Thyroid gland (tissue), 4 donors: ENCODE measurements at regions not wholly inside any gene's neighbourhood (a gene's known extent, or its start where the extent isn't known, plus 50 kb on each side); places are given as distances from the start of the nearest gene placed in this dataset.
"Not testable (repeated sequence)": the region's sequence is repeated elsewhere in the genome, so short reads cannot be mapped to it uniquely, and the experiment has no call there.

Experiments
- DNase-seq, 2 donors: peaks; one replicate each; pipeline ENCODE4 v3.0.0-alpha.2; 2019
- H3K27ac ChIP-seq, 3 donors: fragments of 200-600 bp; sonication (generic); 1 replicate in 2 of 3; 2 replicates in 1 of 3; pipeline ENCODE4 v1.5.1; 2016 to 2019; ENCODE audit warnings: mild to moderate bottlenecking in 1 of 3, moderate library complexity in 1 of 3
- H3K27me3 ChIP-seq: fragments of 200-600 bp; sonication (generic); one replicate; pipeline ENCODE4 v1.5.1; 2019
- H3K36me3 ChIP-seq, 2 donors: fragments of 200-600 bp; sonication (generic); one replicate each; pipeline ENCODE4 v1.5.1; 2016 to 2019
- H3K4me1 ChIP-seq, 2 donors: fragments of 200-600 bp; sonication (generic); one replicate each; pipeline ENCODE4 v1.5.1; 2017 to 2019
- H3K4me3 ChIP-seq, 3 donors: fragments of 200-600 bp; sonication (generic); replicated peaks in 1 of 3; 1 replicate in 2 of 3; 2 replicates in 1 of 3; pipeline ENCODE4 v1.5.1; 2016; ENCODE audit warnings: mild to moderate bottlenecking in 1 of 3
- H3K9me3 ChIP-seq: fragments of 200-600 bp; sonication (generic); one replicate; pipeline ENCODE4 v1.5.1; 2017
- CTCF ChIP-seq, 6 experiments: fragments of 200-600 bp in 3 of 6; fragments of 450-650 bp in 3 of 6; sonication (generic) in 3 of 6; IDR thresholded peaks; one replicate each; pipeline ENCODE4 v1.5.1; 2016 to 2019; ENCODE audit warnings: antibody characterized with exemption in 6 of 6, mild to moderate bottlenecking in 2 of 6, inconsistent platforms in 1 of 6, moderate library complexity in 1 of 6
- POLR2A ChIP-seq, 2 donors: fragments of 450-650 bp; IDR thresholded peaks; one replicate each; pipeline ENCODE4 v1.6.1; 2017; ENCODE audit warnings: antibody characterized with exemption in 2 of 2, mild to moderate bottlenecking in 2 of 2, moderate library complexity in 1 of 2
- WGBS, 2 donors: methylation state at CpG; one replicate each; pipeline ENCODE4 v1.1.5; 2017; 5-methylcytosine and 5-hydroxymethylcytosine counted together
- intact Hi-C: fragments of 100-400 bp; cut with DNase I; formaldehyde crosslinking; loops from one replicate; pipeline ENCODE4 v1.15.1; 2023

GRCh38 chr20:54350415-54350814, 125.0 kb upstream of the DOK5 start:
- Histone ChIP-seq H3K36me3 (no peaks in the 10 kb centered on the region), H3K9me3 (no peaks in the 10 kb centered on the region), H3K27me3 (no peaks in the 10 kb centered on the region), H3K27ac (no peak overlapping the region), H3K4me3 (no peak overlapping the region), H3K4me1 (no peaks in the 10 kb centered on the region)
- intact Hi-C loops, result no loop called here
- TF ChIP-seq POLR2A (IDR thresholded peaks at IDR 0.05) (no peak), CTCF (IDR thresholded peaks at IDR 0.05) (no peak)
- WGBS, 2 donors, result 76 to 82% methylated on average over 3 of the region's 3 CpGs
- no peak for DNase-seq

GRCh38 chr20:54351371-54352136, 123.8 kb upstream of the DOK5 start:
- Histone ChIP-seq H3K27me3 (no peaks in the 10 kb centered on the region), H3K4me1 (no peaks in the 10 kb centered on the region), H3K27ac (no peak overlapping the region), H3K9me3 (no peaks in the 10 kb centered on the region), H3K4me3 (no peak overlapping the region), H3K36me3 (no peaks in the 10 kb centered on the region)
- intact Hi-C loops, result no loop called here
- TF ChIP-seq POLR2A (IDR thresholded peaks at IDR 0.05), result no peak
- no peak for TF ChIP-seq CTCF (IDR thresholded peaks at IDR 0.05)
- WGBS, 2 donors, result 88 to 90% methylated on average over 2 of the region's 2 CpGs
- DNase-seq, result no peak

- H3K27me3 ChIP-seq, H3K4me1 ChIP-seq, H3K27ac ChIP-seq, H3K4me3 ChIP-seq, intact Hi-C loops, H3K9me3 ChIP-seq, H3K36me3 ChIP-seq, DNase-seq: not testable (repeated sequence)
- 92 to 94% methylated on average over 7 of the region's 7 CpGs for WGBS, 2 donors
Observed at GRCh38 chr20:54352541-54352940, 122.9 kb upstream of the DOK5 start.

GRCh38 chr20:54353292-54353691, 122.1 kb upstream of the DOK5 start:
- no peak overlapping the region for H3K4me3 ChIP-seq
- intact Hi-C loops, result no loop called here
- H3K9me3 ChIP-seq, result no peaks in the 10 kb centered on the region
- H3K27me3 ChIP-seq, result no peaks in the 10 kb centered on the region
- WGBS, 2 donors, result 84 to 86% methylated on average over 4 of the region's 4 CpGs
- no peak for DNase-seq
- H3K4me1 ChIP-seq, result no peaks in the 10 kb centered on the region
- H3K36me3 ChIP-seq, result no peaks in the 10 kb centered on the region
- H3K27ac ChIP-seq, result no peak overlapping the region
- TF ChIP-seq CTCF (IDR thresholded peaks at IDR 0.05) (no peak), POLR2A (IDR thresholded peaks at IDR 0.05) (no peak)

- intact Hi-C loops, result no loop called here
- Histone ChIP-seq H3K4me1 (no peaks in the 10 kb centered on the region), H3K9me3 (no peaks in the 10 kb centered on the region), H3K27me3 (no peaks in the 10 kb centered on the region), H3K27ac (no peak overlapping the region), H3K36me3 (no peaks in the 10 kb centered on the region), H3K4me3 (no peak overlapping the region)
- no peak for TF ChIP-seq CTCF (IDR thresholded peaks at IDR 0.05)
- TF ChIP-seq POLR2A (IDR thresholded peaks at IDR 0.05), result no peak
- DNase-seq, result peak; percentile 29 to 43
- 34 to 47% methylated on average over 7 of the region's 7 CpGs for WGBS, 2 donors
Observed at GRCh38 chr20:54355631-54356280, 119.6 kb upstream of the DOK5 start.
